HepG2 (cell line): ENCODE measurements at regions not wholly inside any gene's neighbourhood (a gene's known extent, or its start where the extent isn't known, plus 50 kb on each side); places are given as distances from the start of the nearest gene placed in this dataset.

Source experiments
- ATF2 ChIP-seq: sonication (generic); formaldehyde crosslinking; IDR thresholded peaks from 2 replicates; pipeline ENCODE4 v1.4.0; 2020; ENCODE audit warnings: missing genetic modification reagents
- CEBPB ChIP-seq: IDR thresholded peaks from 2 replicates; pipeline ENCODE4 v1.6.1; 2011; ENCODE audit warnings: low read depth, low read length, improper control_type of control experiment, borderline replicate concordance
- HIVEP1 ChIP-seq: sonication (generic); formaldehyde crosslinking; IDR thresholded peaks from 2 replicates; pipeline ENCODE4 v1.4.0; 2020; ENCODE audit warnings: mild to moderate bottlenecking, missing genetic modification reagents
- JUNB ChIP-seq: sonication (generic); formaldehyde crosslinking; IDR thresholded peaks from 2 replicates; pipeline ENCODE4 v1.8.0; 2022; ENCODE audit warnings: missing genetic modification reagents, mild to moderate bottlenecking, borderline replicate concordance
- YY1 ChIP-seq: IDR thresholded peaks from 2 replicates; pipeline ENCODE4 v1.6.1; 2011; ENCODE audit warnings: low read length, low read depth, moderate library complexity, mild to moderate bottlenecking; ENCODE audit not compliant: insufficient read depth, insufficient replicate concordance
- ZNF263 ChIP-seq: sonication (generic); formaldehyde crosslinking; IDR thresholded peaks from 2 replicates; pipeline ENCODE4 v1.4.0; 2020; ENCODE audit warnings: missing genetic modification reagents
- ZNF362 ChIP-seq: sonication (generic); formaldehyde crosslinking; IDR thresholded peaks from 2 replicates; pipeline ENCODE4 v1.4.0; 2020; ENCODE audit warnings: missing genetic modification reagents, mild to moderate bottlenecking, borderline replicate concordance
- ZSCAN21 ChIP-seq: sonication (generic); formaldehyde crosslinking; IDR thresholded peaks from 2 replicates; pipeline ENCODE4 v1.8.0; 2022; ENCODE audit warnings: mild to moderate bottlenecking, missing genetic modification reagents, moderate library complexity, borderline replicate concordance
- TF ChIP-seq, protein P1 (sequence below): sonication (generic); formaldehyde crosslinking; IDR thresholded peaks from 2 replicates; pipeline ENCODE4 v1.4.0; 2020; ENCODE audit warnings: missing genetic modification reagents
- TF ChIP-seq, protein P2 (sequence below): sonication (generic); formaldehyde crosslinking; IDR thresholded peaks from 2 replicates; pipeline ENCODE4 v1.4.0; 2020; ENCODE audit warnings: missing genetic modification reagents, borderline replicate concordance

DNA sequence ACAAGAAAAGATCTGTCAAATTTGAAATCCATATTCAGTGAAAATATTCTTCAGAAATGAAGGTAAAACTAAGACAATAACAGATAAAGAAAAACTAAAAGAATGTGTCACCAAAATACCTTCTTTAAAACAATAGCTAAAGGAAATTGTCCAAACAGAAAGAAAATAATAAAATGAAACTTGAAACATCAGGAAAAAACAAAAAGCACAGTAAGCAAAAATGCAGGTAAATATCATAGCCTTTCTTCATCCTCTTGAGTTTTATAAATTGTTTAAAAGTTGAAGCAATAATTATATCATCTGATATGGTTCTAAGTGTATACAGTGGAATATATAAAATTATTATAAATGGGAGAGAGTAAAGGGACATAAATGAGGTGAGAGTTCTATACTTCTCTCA lies 103.8 kb upstream of the PDE1A start:
- TF ChIP-seq, protein P1, sequence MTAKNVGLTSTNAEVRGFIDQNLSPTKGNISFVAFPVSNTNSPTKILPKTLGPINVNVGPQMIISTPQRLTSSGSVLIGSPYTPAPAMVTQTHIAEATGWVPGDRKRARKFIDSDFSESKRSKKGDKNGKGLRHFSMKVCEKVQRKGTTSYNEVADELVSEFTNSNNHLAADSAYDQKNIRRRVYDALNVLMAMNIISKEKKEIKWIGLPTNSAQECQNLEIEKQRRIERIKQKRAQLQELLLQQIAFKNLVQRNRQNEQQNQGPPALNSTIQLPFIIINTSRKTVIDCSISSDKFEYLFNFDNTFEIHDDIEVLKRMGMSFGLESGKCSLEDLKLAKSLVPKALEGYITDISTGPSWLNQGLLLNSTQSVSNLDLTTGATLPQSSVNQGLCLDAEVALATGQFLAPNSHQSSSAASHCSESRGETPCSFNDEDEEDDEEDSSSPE, result no peak
- no peak for TF ChIP-seq YY1
- TF ChIP-seq HIVEP1 (CRISPR knock-in tag), result no peak
- TF ChIP-seq, protein P2, sequence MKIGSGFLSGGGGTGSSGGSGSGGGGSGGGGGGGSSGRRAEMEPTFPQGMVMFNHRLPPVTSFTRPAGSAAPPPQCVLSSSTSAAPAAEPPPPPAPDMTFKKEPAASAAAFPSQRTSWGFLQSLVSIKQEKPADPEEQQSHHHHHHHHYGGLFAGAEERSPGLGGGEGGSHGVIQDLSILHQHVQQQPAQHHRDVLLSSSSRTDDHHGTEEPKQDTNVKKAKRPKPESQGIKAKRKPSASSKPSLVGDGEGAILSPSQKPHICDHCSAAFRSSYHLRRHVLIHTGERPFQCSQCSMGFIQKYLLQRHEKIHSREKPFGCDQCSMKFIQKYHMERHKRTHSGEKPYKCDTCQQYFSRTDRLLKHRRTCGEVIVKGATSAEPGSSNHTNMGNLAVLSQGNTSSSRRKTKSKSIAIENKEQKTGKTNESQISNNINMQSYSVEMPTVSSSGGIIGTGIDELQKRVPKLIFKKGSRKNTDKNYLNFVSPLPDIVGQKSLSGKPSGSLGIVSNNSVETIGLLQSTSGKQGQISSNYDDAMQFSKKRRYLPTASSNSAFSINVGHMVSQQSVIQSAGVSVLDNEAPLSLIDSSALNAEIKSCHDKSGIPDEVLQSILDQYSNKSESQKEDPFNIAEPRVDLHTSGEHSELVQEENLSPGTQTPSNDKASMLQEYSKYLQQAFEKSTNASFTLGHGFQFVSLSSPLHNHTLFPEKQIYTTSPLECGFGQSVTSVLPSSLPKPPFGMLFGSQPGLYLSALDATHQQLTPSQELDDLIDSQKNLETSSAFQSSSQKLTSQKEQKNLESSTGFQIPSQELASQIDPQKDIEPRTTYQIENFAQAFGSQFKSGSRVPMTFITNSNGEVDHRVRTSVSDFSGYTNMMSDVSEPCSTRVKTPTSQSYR (CRISPR knock-in tag), result no peak
- no peak for TF ChIP-seq JUNB
- TF ChIP-seq ZSCAN21 (CRISPR knock-in tag), result no peak
- no peak for TF ChIP-seq ATF2 (CRISPR knock-in tag)
- TF ChIP-seq CEBPB, result no peak
- no peak for TF ChIP-seq ZNF362
- no peak for TF ChIP-seq ZNF263 (CRISPR knock-in tag)
